RWPE2 (cell line): ENCODE measurements at regions not wholly inside any gene's neighbourhood (a gene's known extent, or its start where the extent isn't known, plus 50 kb on each side); places are given as distances from the start of the nearest gene placed in this dataset.

ENCODE experiments used
- ATAC-seq: fragments of 200-7000 bp; cut with Tn5 transposase; 3 replicates; pipeline ENCODE4 v1.9.1; 2021; ENCODE audit warnings: low read depth
- DNase-seq: peaks from one replicate; pipeline ENCODE4 v3.0.0-alpha.2; 2020; ENCODE audit warnings: low spot score
- H3K27ac ChIP-seq: fragments of 450-650 bp; 2 replicates; pipeline ENCODE4 v1.5.1; 2017; ENCODE audit warnings: mild to moderate bottlenecking; ENCODE audit not compliant: poor library complexity, severe bottlenecking
- H3K27me3 ChIP-seq: fragments of 250-450 bp; sonication (Bioruptor Pico); 2 replicates; pipeline ENCODE4 v1.5.1; 2021; ENCODE audit warnings: mild to moderate bottlenecking, moderate library complexity; ENCODE audit not compliant: insufficient read depth, poor library complexity, severe bottlenecking
- H3K36me3 ChIP-seq: fragments of 250-450 bp; sonication (Bioruptor Pico); 2 replicates; pipeline ENCODE4 v1.5.1; 2020; ENCODE audit warnings: low read depth, mild to moderate bottlenecking, moderate library complexity
- H3K4me1 ChIP-seq: fragments of 250-450 bp; sonication (Bioruptor Pico); 2 replicates; pipeline ENCODE4 v1.5.1; 2021; ENCODE audit warnings: mild to moderate bottlenecking, moderate library complexity; ENCODE audit not compliant: insufficient read depth, poor library complexity, severe bottlenecking
- H3K4me3 ChIP-seq: fragments of 250-450 bp; sonication (Bioruptor Pico); 2 replicates; pipeline ENCODE4 v1.5.1; 2021; ENCODE audit warnings: mild to moderate bottlenecking, moderate library complexity; ENCODE audit not compliant: severe bottlenecking
- H3K9me3 ChIP-seq: fragments of 250-450 bp; sonication (Bioruptor Pico); 2 replicates; pipeline ENCODE4 v1.5.1; 2021; ENCODE audit warnings: mild to moderate bottlenecking, moderate library complexity; ENCODE audit not compliant: severe bottlenecking
- TF ChIP-seq, protein P1 (sequence below): fragments of 450-650 bp; IDR thresholded peaks from one replicate; pipeline ENCODE4 v1.5.1; 2017; ENCODE audit warnings: mild to moderate bottlenecking, moderate library complexity; ENCODE audit not compliant: poor library complexity, severe bottlenecking

DNA sequence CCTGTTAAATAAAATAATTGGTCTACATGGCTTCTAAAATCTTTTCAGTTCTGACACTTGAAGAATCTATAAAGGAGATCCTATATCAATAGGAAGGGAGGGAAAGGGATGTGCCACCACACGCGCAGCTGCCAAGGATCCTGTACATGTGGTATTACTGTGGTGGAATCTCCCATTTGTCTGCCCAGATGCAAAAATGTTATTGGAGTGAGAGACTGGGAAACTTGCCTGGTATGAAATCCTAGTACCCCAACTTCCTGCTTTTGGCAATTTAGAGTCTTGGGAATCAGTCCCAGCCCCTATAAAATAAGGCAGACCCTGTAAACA lies 81.9 kb upstream of the PICALM start:
- no peak overlapping the region for H3K4me3 ChIP-seq
- peak overlapping the region; percentile 91 for H3K27ac ChIP-seq
- ATAC-seq (no peak), DNase-seq (no peak)
- no peaks in the 10 kb centered on the region for H3K9me3 ChIP-seq
- H3K4me1 ChIP-seq, result peaks cover 34% of the 10 kb centered on the region
- H3K36me3 ChIP-seq, result no peaks in the 10 kb centered on the region
- no peaks in the 10 kb centered on the region for H3K27me3 ChIP-seq
- TF ChIP-seq, protein P1, sequence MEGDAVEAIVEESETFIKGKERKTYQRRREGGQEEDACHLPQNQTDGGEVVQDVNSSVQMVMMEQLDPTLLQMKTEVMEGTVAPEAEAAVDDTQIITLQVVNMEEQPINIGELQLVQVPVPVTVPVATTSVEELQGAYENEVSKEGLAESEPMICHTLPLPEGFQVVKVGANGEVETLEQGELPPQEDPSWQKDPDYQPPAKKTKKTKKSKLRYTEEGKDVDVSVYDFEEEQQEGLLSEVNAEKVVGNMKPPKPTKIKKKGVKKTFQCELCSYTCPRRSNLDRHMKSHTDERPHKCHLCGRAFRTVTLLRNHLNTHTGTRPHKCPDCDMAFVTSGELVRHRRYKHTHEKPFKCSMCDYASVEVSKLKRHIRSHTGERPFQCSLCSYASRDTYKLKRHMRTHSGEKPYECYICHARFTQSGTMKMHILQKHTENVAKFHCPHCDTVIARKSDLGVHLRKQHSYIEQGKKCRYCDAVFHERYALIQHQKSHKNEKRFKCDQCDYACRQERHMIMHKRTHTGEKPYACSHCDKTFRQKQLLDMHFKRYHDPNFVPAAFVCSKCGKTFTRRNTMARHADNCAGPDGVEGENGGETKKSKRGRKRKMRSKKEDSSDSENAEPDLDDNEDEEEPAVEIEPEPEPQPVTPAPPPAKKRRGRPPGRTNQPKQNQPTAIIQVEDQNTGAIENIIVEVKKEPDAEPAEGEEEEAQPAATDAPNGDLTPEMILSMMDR, result no peak

- ATAC-seq (no peak), DNase-seq (no peak)
- no peak overlapping the region for H3K27ac ChIP-seq
- H3K4me3 ChIP-seq, result no peak overlapping the region
- no peaks in the 10 kb centered on the region for H3K9me3 ChIP-seq
- no peaks in the 10 kb centered on the region for H3K36me3 ChIP-seq
- TF ChIP-seq, protein P1, result no peak
- peaks cover 24% of the 10 kb centered on the region for H3K4me1 ChIP-seq
- no peaks in the 10 kb centered on the region for H3K27me3 ChIP-seq
Observed at GRCh38 chr11:86149792-86150191, 80.9 kb upstream of the PICALM start.

DNA sequence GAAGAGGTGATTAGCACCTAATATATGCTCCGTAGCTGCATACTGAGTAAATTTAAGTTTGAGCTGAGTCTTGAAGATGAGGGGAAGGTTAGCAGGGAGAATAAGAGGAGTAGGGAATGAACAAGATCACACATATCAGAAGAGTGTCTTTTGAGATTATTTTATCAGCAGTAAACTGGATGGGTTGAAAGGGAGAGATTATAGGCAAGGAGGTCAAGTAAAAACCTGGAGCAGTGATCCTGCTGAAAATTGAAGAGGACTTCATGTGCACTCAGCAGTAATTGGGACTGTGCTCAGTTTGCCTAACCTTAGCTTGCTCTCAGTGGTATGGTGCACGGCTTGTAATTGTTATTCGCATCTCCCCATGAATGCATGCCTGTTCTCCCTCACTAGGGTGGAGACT lies 79.5 kb upstream of the PICALM start:
- H3K27me3 ChIP-seq, result no peaks in the 10 kb centered on the region
- no peaks in the 10 kb centered on the region for H3K9me3 ChIP-seq
- no peak overlapping the region for H3K4me3 ChIP-seq
- H3K36me3 ChIP-seq, result no peaks in the 10 kb centered on the region
- ATAC-seq (no peak), DNase-seq (no peak)
- H3K4me1 ChIP-seq, result peaks cover 23% of the 10 kb centered on the region
- TF ChIP-seq, protein P1, result no peak
- H3K27ac ChIP-seq, result no peak overlapping the region

- Histone ChIP-seq H3K27me3 (no peaks in the 10 kb centered on the region), H3K36me3 (no peaks in the 10 kb centered on the region), H3K27ac (no peak overlapping the region), H3K4me3 (no peak overlapping the region), H3K9me3 (no peaks in the 10 kb centered on the region), H3K4me1 (peaks cover 21% of the 10 kb centered on the region)
- DNase-seq (no peak), ATAC-seq (no peak)
- TF ChIP-seq, protein P1, result no peak
Observed at GRCh38 chr11:86147004-86147403, 78.1 kb upstream of the PICALM start.

GRCh38 chr11:86145439-86146156 lies 76.7 kb upstream of the PICALM start:
- Histone ChIP-seq H3K27ac (no peak overlapping the region), H3K27me3 (no peaks in the 10 kb centered on the region)
- no peak for ATAC-seq

More at GRCh38 chr11:86145439-86146156, 76.7 kb upstream of the PICALM start:
- DNase-seq, result no peak
- Histone ChIP-seq H3K4me1 (peaks cover 7% of the 10 kb centered on the region), H3K36me3 (no peaks in the 10 kb centered on the region), H3K9me3 (no peaks in the 10 kb centered on the region), H3K4me3 (no peak overlapping the region)
- TF ChIP-seq, protein P1, result no peak
